Body of pancreas (tissue), 4 donors: ENCODE measurements at regions not wholly inside any gene's neighbourhood (a gene's known extent, or its start where the extent isn't known, plus 50 kb on each side); places are given as distances from the start of the nearest gene placed in this dataset.

Experiments used
- CTCF ChIP-seq, 7 experiments: fragments of 450-650 bp in 4 of 7; fragments of 200-600 bp in 3 of 7; sonication (generic) in 3 of 7; IDR thresholded peaks; one replicate each; pipeline ENCODE4 v1.5.1; 2016 to 2019; ENCODE audit warnings: antibody characterized with exemption in 7 of 7
- POLR2A ChIP-seq, 3 donors: fragments of 450-650 bp; IDR thresholded peaks; one replicate each; pipeline ENCODE4 v1.6.1; 2016; ENCODE audit warnings: antibody characterized with exemption in 3 of 3, mild to moderate bottlenecking in 2 of 3

- TF ChIP-seq CTCF (IDR thresholded peaks at IDR 0.05) (no peak), POLR2A (IDR thresholded peaks at IDR 0.05) (no peak)
These were observed 1041.1 kb downstream of the JRKL start for GRCh38 chr11:97430877-97431276.
